ENCODE measurements at regions not wholly inside any gene's neighbourhood (a gene's known extent, or its start where the extent isn't known, plus 50 kb on each side); places are given as distances from the start of the nearest gene placed in this dataset.

DNA sequence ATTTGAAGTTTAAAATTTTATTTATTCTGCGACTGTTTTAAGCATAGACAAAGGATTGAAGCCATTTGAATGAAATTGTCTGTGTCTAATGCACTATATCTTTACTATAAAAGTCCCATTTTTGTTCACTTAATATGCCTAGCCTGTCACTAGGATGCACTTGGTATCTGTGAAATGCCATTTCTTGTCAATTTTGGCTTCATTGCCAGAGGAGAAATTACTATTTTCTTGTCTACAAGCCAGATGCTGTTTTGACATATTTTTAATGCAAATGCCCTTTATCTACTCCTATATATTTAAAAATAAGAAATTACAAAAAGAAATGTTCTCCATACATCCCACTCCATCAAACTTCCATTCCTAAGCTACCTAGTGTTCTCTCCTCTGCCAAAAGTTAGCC, 1704.5 kb upstream of the RAG2 start:
- POLR2A ChIA-PET = no interaction called here
- Histone ChIP-seq H3K4me2 (ENCODE audit: low read length) (no peak overlapping the region), H3K9me3 (ENCODE audit: low read length) (peaks cover 4% of the 10 kb centered on the region; the same call in 1 of the 2 replicates), H3K4me1 (ENCODE audit: insufficient read depth, low read length, poor library complexity, severe bottlenecking) (no peaks in the 10 kb centered on the region), H3K27ac (ENCODE audit: low read depth, low read length, poor library complexity, severe bottlenecking) (no peak overlapping the region), H3K9me2 (ENCODE audit: insufficient read depth, low read length) (no peaks in the 10 kb centered on the region), H4K20me1 (ENCODE audit: insufficient read depth, low read length) (no peaks in the 10 kb centered on the region), H3K36me3 (ENCODE audit: insufficient read depth, low read length) (no peaks in the 10 kb centered on the region), H3K4me3 (ENCODE audit: low read depth, low read length, poor library complexity, severe bottlenecking) (no peak overlapping the region), H3K79me2 (ENCODE audit: insufficient read depth, low read depth, low read length) (no peaks in the 10 kb centered on the region), H2AFZ (ENCODE audit: low read length) (no peak overlapping the region)
- TF ChIP-seq, protein P1, sequence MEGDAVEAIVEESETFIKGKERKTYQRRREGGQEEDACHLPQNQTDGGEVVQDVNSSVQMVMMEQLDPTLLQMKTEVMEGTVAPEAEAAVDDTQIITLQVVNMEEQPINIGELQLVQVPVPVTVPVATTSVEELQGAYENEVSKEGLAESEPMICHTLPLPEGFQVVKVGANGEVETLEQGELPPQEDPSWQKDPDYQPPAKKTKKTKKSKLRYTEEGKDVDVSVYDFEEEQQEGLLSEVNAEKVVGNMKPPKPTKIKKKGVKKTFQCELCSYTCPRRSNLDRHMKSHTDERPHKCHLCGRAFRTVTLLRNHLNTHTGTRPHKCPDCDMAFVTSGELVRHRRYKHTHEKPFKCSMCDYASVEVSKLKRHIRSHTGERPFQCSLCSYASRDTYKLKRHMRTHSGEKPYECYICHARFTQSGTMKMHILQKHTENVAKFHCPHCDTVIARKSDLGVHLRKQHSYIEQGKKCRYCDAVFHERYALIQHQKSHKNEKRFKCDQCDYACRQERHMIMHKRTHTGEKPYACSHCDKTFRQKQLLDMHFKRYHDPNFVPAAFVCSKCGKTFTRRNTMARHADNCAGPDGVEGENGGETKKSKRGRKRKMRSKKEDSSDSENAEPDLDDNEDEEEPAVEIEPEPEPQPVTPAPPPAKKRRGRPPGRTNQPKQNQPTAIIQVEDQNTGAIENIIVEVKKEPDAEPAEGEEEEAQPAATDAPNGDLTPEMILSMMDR (conservative IDR thresholded peaks at IDR 0.05; ENCODE audit: low read length) = no peak
- TF ChIP-seq EZH2phosphoT487 (IDR thresholded peaks at IDR 0.05; ENCODE audit: borderline replicate concordance, low read depth, low read length) = no peak
- BruUV-seq (replicated peaks) = no TSS peak
- DNase-seq (ENCODE audit: low spot score) = no peak
- CTCF ChIA-PET (ENCODE audit: unreplicated experiment) = no interaction called here
- intact Hi-C loops (cut with micrococcal nuclease; ENCODE audit: unreplicated experiment) = no loop called here

- TF ChIP-seq EZH2phosphoT487 (IDR thresholded peaks at IDR 0.05; ENCODE audit: borderline replicate concordance, low read depth, low read length) = no peak
- TF ChIP-seq, protein P1 (conservative IDR thresholded peaks at IDR 0.05; ENCODE audit: low read length) = no peak
- no TSS peak for BruUV-seq (replicated peaks)
- H3K9me3 ChIP-seq (ENCODE audit: low read length) = peaks cover 4% of the 10 kb centered on the region; the same call in 1 of the 2 replicates
- POLR2A ChIA-PET = no interaction called here
- intact Hi-C loops (cut with micrococcal nuclease; ENCODE audit: unreplicated experiment) = no loop called here
- CTCF ChIA-PET (ENCODE audit: unreplicated experiment) = no interaction called here
- no peaks in the 10 kb centered on the region for H4K20me1 ChIP-seq (ENCODE audit: insufficient read depth, low read length)
- no peak overlapping the region for H3K4me2 ChIP-seq (ENCODE audit: low read length)
- no peak overlapping the region for H2AFZ ChIP-seq (ENCODE audit: low read length)
- no peak for DNase-seq (ENCODE audit: low spot score)
- no peak overlapping the region for H3K4me3 ChIP-seq (ENCODE audit: low read depth, low read length, poor library complexity, severe bottlenecking)
- no peaks in the 10 kb centered on the region for H3K79me2 ChIP-seq (ENCODE audit: insufficient read depth, low read depth, low read length)
- H3K27ac ChIP-seq (ENCODE audit: low read depth, low read length, poor library complexity, severe bottlenecking) = no peak overlapping the region
- no peaks in the 10 kb centered on the region for H3K4me1 ChIP-seq (ENCODE audit: insufficient read depth, low read length, poor library complexity, severe bottlenecking)
- H3K36me3 ChIP-seq (ENCODE audit: insufficient read depth, low read length) = no peaks in the 10 kb centered on the region
- H3K9me2 ChIP-seq (ENCODE audit: insufficient read depth, low read length) = no peaks in the 10 kb centered on the region
These were observed 1702.5 kb upstream of the RAG2 start for GRCh38 chr11:38300570-38300969.

DNA sequence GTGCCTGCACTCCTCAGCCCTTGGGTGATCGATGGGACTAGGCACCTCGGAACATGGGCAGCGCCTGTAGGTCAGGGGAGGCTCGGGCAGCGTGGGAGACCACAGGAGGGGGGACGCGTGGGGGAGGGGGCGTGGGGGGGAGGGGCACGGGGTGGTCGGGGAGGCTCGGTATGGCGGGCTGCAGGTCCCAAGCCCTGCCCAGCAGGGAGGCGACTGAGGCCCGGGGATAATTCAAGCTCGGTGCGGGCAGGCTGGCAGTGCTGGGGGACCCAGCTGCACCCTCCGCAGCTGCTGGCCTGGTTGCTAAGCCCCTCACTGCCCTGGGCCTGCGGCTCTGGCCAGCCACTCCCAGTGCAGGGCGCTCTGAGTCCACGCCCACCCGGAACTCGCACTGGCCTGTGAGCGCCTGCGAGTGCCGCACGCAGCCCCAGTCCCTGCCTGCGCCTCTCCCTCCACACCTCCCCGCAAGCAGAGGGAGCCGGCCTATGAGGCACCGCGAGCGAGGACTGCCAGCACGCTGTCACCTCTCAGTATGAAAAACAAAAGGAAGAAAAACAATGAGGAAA, 1698.3 kb upstream of the RAG2 start:
- TF ChIP-seq EZH2phosphoT487 (IDR thresholded peaks at IDR 0.05; ENCODE audit: borderline replicate concordance, low read depth, low read length) = no peak
- TF ChIP-seq, protein P1 (conservative IDR thresholded peaks at IDR 0.05; ENCODE audit: low read length) = no peak
- no peaks in the 10 kb centered on the region for H4K20me1 ChIP-seq (ENCODE audit: insufficient read depth, low read length)
- intact Hi-C loops (cut with micrococcal nuclease; ENCODE audit: unreplicated experiment) = no loop called here
- no peak overlapping the region for H3K27ac ChIP-seq (ENCODE audit: low read depth, low read length, poor library complexity, severe bottlenecking)
- no peaks in the 10 kb centered on the region for H3K4me1 ChIP-seq (ENCODE audit: insufficient read depth, low read length, poor library complexity, severe bottlenecking)
- H3K79me2 ChIP-seq (ENCODE audit: insufficient read depth, low read depth, low read length) = no peaks in the 10 kb centered on the region
- BruUV-seq (replicated peaks) = no TSS peak
- CTCF ChIA-PET (ENCODE audit: unreplicated experiment) = no interaction called here
- H3K4me2 ChIP-seq (ENCODE audit: low read length) = no peak overlapping the region
- no peak overlapping the region for H3K4me3 ChIP-seq (ENCODE audit: low read depth, low read length, poor library complexity, severe bottlenecking)
- no peak overlapping the region for H2AFZ ChIP-seq (ENCODE audit: low read length)
- DNase-seq (ENCODE audit: low spot score) = no peak
- no peaks in the 10 kb centered on the region for H3K36me3 ChIP-seq (ENCODE audit: insufficient read depth, low read length)
- H3K9me3 ChIP-seq (ENCODE audit: low read length) = 0 out of 2 replicates have a peak, but pooled peaks cover 5% of the 10 kb centered on the region
- no peaks in the 10 kb centered on the region for H3K9me2 ChIP-seq (ENCODE audit: insufficient read depth, low read length)
- POLR2A ChIA-PET = no interaction called here

All from OCI-LY7 (cell line).